Neural cell (in vitro differentiated cells): ENCODE measurements at regions not wholly inside any gene's neighbourhood (a gene's known extent, or its start where the extent isn't known, plus 50 kb on each side); places are given as distances from the start of the nearest gene placed in this dataset.
"Not testable (repeated sequence)": the region's sequence is repeated elsewhere in the genome, so short reads cannot be mapped to it uniquely, and the experiment has no call there.

Experiments used
- H2AFZ ChIP-seq: fragments of 200-600, 300-800 bp; sonication (generic), shearing (Covaris generic); 2 replicates; pipeline ENCODE4 v1.6.0; 2014; ENCODE audit warnings: low read depth, mild to moderate bottlenecking, antibody characterized with exemption, low read length, moderate library complexity
- H3F3A ChIP-seq: fragments of 200-600 bp; shearing (Covaris generic); 2 replicates; pipeline ENCODE4 v1.6.1; 2016; ENCODE audit warnings: mild to moderate bottlenecking, moderate library complexity, mixed read lengths, antibody characterized with exemption, low read length; ENCODE audit not compliant: insufficient read depth, poor library complexity, severe bottlenecking
- H3K27ac ChIP-seq: fragments of 200-600, 300-800 bp; sonication (generic), shearing (Covaris generic); 2 replicates; pipeline ENCODE4 v1.5.1; 2014; ENCODE audit warnings: mild to moderate bottlenecking, low read length, moderate library complexity
- H3K27me3 ChIP-seq: fragments of 300-800, 200-600 bp; sonication (generic), shearing (Covaris generic); 2 replicates; pipeline ENCODE4 v1.6.0; 2014; ENCODE audit warnings: mild to moderate bottlenecking, low read depth, low read length, moderate library complexity; ENCODE audit not compliant: insufficient read depth
- H3K36me3 ChIP-seq: fragments of 300-800, 200-600 bp; sonication (generic), shearing (Covaris generic); 2 replicates; pipeline ENCODE4 v1.5.1; 2014; ENCODE audit warnings: mild to moderate bottlenecking, antibody characterized with exemption, low read length, moderate library complexity; ENCODE audit not compliant: insufficient read depth
- H3K4me2 ChIP-seq: fragments of 300-800, 200-600 bp; sonication (generic), shearing (Covaris generic); 2 replicates; pipeline ENCODE4 v1.6.0; 2014; ENCODE audit warnings: mild to moderate bottlenecking, low read length
- H3K4me3 ChIP-seq: fragments of 300-800, 200-600 bp; sonication (generic), shearing (Covaris generic); 2 replicates; pipeline ENCODE4 v1.5.1; 2014; ENCODE audit warnings: mild to moderate bottlenecking, low read length, moderate library complexity
- H3K79me2 ChIP-seq: fragments of 200-600 bp; shearing (Covaris generic); replicated peaks from 2 replicates; pipeline ENCODE4 v1.6.0; 2014; ENCODE audit warnings: mild to moderate bottlenecking, low read length, moderate library complexity; ENCODE audit not compliant: insufficient read depth
- H3K9ac ChIP-seq: fragments of 300-800, 200-600 bp; sonication (generic), shearing (Covaris generic); 2 replicates; pipeline ENCODE4 v1.6.1; 2016; ENCODE audit warnings: mild to moderate bottlenecking, low read length, mixed read lengths
- H3K9me2 ChIP-seq: fragments of 200-600 bp; shearing (Covaris generic); 2 replicates; pipeline ENCODE4 v1.6.1; 2016; ENCODE audit warnings: mild to moderate bottlenecking, low read length, mixed read lengths; ENCODE audit not compliant: insufficient read depth
- H3K9me3 ChIP-seq: fragments of 200-600, 300-800 bp; sonication (generic), shearing (Covaris generic); 2 replicates; pipeline ENCODE4 v1.6.1; 2016; ENCODE audit warnings: mild to moderate bottlenecking, mixed run types, low read length, moderate library complexity, mixed read lengths
- H4K20me1 ChIP-seq: fragments of 200-600 bp; shearing (Covaris generic); 2 replicates; pipeline ENCODE4 v1.6.1; 2016; ENCODE audit warnings: mild to moderate bottlenecking, mixed run types; ENCODE audit not compliant: insufficient read depth
- CTCF ChIP-seq: fragments of 450-650 bp; IDR thresholded peaks from 2 replicates; pipeline ENCODE4 v1.5.1; 2014; ENCODE audit warnings: antibody characterized with exemption, mild to moderate bottlenecking, moderate library complexity; ENCODE audit not compliant: poor library complexity, severe bottlenecking
- EP300 ChIP-seq: fragments of 450-650 bp; conservative IDR thresholded peaks from 2 replicates; pipeline ENCODE4 v1.6.1; 2014; ENCODE audit warnings: antibody characterized with exemption, mild to moderate bottlenecking, moderate library complexity; ENCODE audit not compliant: poor library complexity, severe bottlenecking
- EZH2 ChIP-seq: fragments of 200-600, 300-800 bp; shearing (Covaris generic), sonication (generic); IDR thresholded peaks from 2 replicates; pipeline ENCODE4 v1.6.1; 2014; ENCODE audit warnings: antibody characterized with exemption, low read length, borderline replicate concordance, mild to moderate bottlenecking; ENCODE audit not compliant: insufficient read depth, poor library complexity, severe bottlenecking
- MXI1 ChIP-seq: fragments of 450-650 bp; conservative IDR thresholded peaks from 2 replicates; pipeline ENCODE4 v1.6.1; 2014; ENCODE audit warnings: antibody characterized with exemption, mild to moderate bottlenecking; ENCODE audit not compliant: poor library complexity, severe bottlenecking
- POLR2AphosphoS5 ChIP-seq: IDR thresholded peaks from 2 replicates; pipeline ENCODE4 v1.6.1; 2012
- RAD21 ChIP-seq: fragments of 450-650 bp; conservative IDR thresholded peaks from 2 replicates; pipeline ENCODE4 v1.6.1; 2014; ENCODE audit warnings: antibody characterized with exemption, mild to moderate bottlenecking, moderate library complexity
- SMC3 ChIP-seq: fragments of 450-650 bp; conservative IDR thresholded peaks from 2 replicates; pipeline ENCODE4 v1.6.1; 2014; ENCODE audit warnings: antibody characterized with exemption, mild to moderate bottlenecking, moderate library complexity; ENCODE audit not compliant: poor library complexity
- TAF1 ChIP-seq: IDR thresholded peaks from 2 replicates; pipeline ENCODE4 v1.6.1; 2012; ENCODE audit warnings: low read depth
- TF ChIP-seq, protein P1 (sequence below): IDR thresholded peaks from 2 replicates; pipeline ENCODE4 v1.6.1; 2012; ENCODE audit warnings: borderline replicate concordance

GRCh38 chr21:28587748-28588147 lies 404.9 kb downstream of the LTN1 start:
- no peak overlapping the region for H3K4me2 ChIP-seq
- no peak overlapping the region for H3K9ac ChIP-seq
- TF ChIP-seq SMC3 (no peak), EZH2 (no peak), MXI1 (no peak), CTCF (no peak)
- no peaks in the 10 kb centered on the region for H3K9me3 ChIP-seq
- no peak overlapping the region for H3K27ac ChIP-seq
- no peaks in the 10 kb centered on the region for H3K9me2 ChIP-seq
- H3F3A ChIP-seq = no peaks in the 10 kb centered on the region
- H3K79me2 ChIP-seq = no peaks in the 10 kb centered on the region
- H4K20me1 ChIP-seq = no peaks in the 10 kb centered on the region
- no peak overlapping the region for H2AFZ ChIP-seq
- H3K4me3 ChIP-seq = no peak overlapping the region
- no peaks in the 10 kb centered on the region for H3K27me3 ChIP-seq
- no peaks in the 10 kb centered on the region for H3K36me3 ChIP-seq

GRCh38 chr21:28581976-28582375 lies 410.7 kb downstream of the LTN1 start:
- Histone ChIP-seq H4K20me1 (no peaks in the 10 kb centered on the region), H3K9me2 (no peaks in the 10 kb centered on the region), H3K27ac (no peak overlapping the region), H3K36me3 (no peaks in the 10 kb centered on the region), H3K79me2 (no peaks in the 10 kb centered on the region), H3K27me3 (no peaks in the 10 kb centered on the region), H2AFZ (no peak overlapping the region), H3K9me3 (no peaks in the 10 kb centered on the region), H3F3A (no peaks in the 10 kb centered on the region), H3K4me2 (no peak overlapping the region), H3K9ac (no peak overlapping the region), H3K4me3 (no peak overlapping the region)
- TF ChIP-seq EP300 = no peak

GRCh38 chr21:28581311-28581731 lies 411.4 kb downstream of the LTN1 start:
- H3K36me3 ChIP-seq, H2AFZ ChIP-seq, H3K27me3 ChIP-seq, H3K9me3 ChIP-seq, H4K20me1 ChIP-seq, H3K4me2 ChIP-seq, H3K27ac ChIP-seq, H3K9ac ChIP-seq, H3F3A ChIP-seq, H3K9me2 ChIP-seq, H3K79me2 ChIP-seq, H3K4me3 ChIP-seq: not testable (repeated sequence)

- Histone ChIP-seq H3K36me3 (no peaks in the 10 kb centered on the region), H3F3A (no peaks in the 10 kb centered on the region), H3K27ac (no peak overlapping the region), H3K4me3 (no peak overlapping the region), H4K20me1 (no peaks in the 10 kb centered on the region), H3K9me3 (no peaks in the 10 kb centered on the region), H3K27me3 (no peaks in the 10 kb centered on the region), H3K4me2 (no peak overlapping the region), H3K79me2 (no peaks in the 10 kb centered on the region), H2AFZ (no peak overlapping the region), H3K9me2 (no peaks in the 10 kb centered on the region), H3K9ac (no peak overlapping the region)
- TF ChIP-seq TAF1 (no peak), EZH2 (no peak), POLR2AphosphoS5 (no peak), MXI1 (no peak), EP300 (no peak), CTCF (no peak), SMC3 (no peak), RAD21 (no peak)
- TF ChIP-seq, protein P1, sequence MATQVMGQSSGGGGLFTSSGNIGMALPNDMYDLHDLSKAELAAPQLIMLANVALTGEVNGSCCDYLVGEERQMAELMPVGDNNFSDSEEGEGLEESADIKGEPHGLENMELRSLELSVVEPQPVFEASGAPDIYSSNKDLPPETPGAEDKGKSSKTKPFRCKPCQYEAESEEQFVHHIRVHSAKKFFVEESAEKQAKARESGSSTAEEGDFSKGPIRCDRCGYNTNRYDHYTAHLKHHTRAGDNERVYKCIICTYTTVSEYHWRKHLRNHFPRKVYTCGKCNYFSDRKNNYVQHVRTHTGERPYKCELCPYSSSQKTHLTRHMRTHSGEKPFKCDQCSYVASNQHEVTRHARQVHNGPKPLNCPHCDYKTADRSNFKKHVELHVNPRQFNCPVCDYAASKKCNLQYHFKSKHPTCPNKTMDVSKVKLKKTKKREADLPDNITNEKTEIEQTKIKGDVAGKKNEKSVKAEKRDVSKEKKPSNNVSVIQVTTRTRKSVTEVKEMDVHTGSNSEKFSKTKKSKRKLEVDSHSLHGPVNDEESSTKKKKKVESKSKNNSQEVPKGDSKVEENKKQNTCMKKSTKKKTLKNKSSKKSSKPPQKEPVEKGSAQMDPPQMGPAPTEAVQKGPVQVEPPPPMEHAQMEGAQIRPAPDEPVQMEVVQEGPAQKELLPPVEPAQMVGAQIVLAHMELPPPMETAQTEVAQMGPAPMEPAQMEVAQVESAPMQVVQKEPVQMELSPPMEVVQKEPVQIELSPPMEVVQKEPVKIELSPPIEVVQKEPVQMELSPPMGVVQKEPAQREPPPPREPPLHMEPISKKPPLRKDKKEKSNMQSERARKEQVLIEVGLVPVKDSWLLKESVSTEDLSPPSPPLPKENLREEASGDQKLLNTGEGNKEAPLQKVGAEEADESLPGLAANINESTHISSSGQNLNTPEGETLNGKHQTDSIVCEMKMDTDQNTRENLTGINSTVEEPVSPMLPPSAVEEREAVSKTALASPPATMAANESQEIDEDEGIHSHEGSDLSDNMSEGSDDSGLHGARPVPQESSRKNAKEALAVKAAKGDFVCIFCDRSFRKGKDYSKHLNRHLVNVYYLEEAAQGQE = no peak
Observed at GRCh38 chr21:28580585-28580984, 412.1 kb downstream of the LTN1 start.
